ENCODE measurements at regions not wholly inside any gene's neighbourhood (a gene's known extent, or its start where the extent isn't known, plus 50 kb on each side); places are given as distances from the start of the nearest gene placed in this dataset.

DNA sequence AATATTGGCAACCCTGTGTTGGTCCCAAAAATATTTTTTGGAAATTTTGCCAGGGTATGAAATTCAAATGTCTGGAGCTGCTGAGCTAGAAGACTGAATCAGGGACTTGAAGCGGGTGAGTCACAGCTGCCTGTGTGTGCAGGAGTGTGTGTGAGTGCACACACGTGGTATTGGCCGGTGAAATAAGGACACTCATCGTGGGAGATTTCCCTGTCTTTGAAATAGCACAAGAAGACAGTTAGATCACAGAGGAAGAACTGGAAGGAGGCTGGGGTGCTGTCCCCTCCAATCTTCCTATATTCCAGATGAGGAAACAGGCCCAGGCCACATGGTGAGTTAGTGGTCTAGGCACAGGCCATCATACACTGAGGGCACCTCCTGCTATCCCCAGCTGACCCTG, 123.8 kb upstream of the MLN start:
- DNase-seq (ENCODE audit: low spot score), result no peak
- intact Hi-C loops (cut with DNase I), result no loop called here

DNA sequence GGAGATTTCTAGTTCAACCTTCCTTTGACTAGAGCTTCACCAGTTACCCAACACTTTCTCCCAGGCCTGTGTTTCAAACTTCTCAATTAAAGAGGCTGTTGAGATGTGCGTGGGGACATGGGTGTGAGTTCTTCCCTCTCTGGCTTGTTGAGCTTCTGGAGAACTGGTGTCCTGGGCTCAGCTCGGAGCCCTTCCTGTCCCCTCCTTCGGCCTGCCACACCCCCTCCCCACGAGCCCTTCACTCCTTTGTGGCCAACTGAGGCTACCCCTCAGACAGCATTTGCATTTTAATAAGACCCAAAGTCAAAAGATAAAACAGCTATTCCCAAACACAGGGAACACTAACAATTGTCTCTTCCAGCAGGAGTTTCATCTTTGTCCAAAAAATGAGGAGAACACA, 123.3 kb upstream of the MLN start:
- no peak for DNase-seq (ENCODE audit: low spot score)
- intact Hi-C loops (cut with DNase I), result no loop called here

DNA sequence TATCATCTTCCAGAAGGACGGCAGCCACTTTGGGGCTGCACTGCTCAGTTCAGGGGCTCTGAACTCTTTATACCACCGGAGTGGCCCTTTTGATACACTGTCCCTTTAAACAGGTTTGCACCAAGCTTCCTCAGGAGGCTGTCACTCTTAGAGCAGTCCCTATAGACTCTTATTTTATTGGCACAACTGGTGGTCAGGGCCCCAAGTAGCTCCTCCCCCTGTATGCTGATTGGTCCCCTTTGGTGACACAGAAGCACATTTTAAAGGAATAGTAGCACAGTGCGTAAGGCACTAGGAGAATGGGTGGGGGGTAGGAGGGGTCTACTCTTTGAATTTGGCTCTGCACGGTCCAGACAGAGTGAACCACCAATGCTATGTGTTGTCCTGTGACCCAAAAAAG, 122.6 kb upstream of the MLN start:
- no peak for DNase-seq (ENCODE audit: low spot score)
- intact Hi-C loops (cut with DNase I), result no loop called here

DNA sequence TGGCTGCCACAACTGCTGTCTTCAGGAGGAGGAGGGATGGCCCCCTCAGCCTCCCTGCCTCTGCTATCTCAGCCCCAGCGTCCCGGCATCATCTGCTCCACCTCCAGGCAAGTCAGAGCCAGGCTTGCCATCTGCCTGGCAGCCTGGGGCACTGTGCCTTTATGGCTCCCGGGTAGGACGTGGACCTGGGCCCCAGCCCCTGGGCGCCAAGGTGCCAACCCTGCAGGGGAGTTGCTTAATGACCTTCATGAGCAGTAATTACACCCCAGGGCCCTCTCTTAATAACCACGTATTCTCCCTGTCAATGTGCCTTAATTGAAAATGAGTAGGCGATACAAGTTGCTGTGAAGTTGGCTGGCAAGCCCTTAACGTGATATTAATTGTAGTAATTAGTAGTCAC, 122.1 kb upstream of the MLN start:
- peak; percentile 77 for DNase-seq (ENCODE audit: low spot score)
- intact Hi-C loops (cut with DNase I), result no loop called here

DNA sequence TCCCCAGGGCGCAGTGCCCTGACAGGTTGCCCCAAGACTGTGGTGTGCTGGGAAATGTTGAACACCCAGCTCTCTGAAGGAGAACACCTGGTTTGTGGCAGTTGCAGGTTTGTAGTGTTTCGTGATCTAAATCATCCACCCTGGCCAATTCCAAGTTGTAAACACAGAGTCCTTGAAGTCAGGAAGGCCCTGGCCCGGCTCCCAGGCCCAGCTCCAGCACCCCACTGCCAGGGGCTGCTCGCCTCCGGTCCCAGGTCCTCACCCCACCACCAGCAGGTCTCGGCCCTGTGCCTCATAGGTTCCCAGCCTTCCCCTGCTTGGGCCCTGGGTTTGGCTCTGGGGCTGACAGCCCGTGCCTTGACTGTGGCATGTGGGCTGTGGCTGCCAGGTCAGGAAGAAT, 121.4 kb upstream of the MLN start:
- peak; percentile 81 for DNase-seq (ENCODE audit: low spot score)
- intact Hi-C loops (cut with DNase I), result no loop called here

DNA sequence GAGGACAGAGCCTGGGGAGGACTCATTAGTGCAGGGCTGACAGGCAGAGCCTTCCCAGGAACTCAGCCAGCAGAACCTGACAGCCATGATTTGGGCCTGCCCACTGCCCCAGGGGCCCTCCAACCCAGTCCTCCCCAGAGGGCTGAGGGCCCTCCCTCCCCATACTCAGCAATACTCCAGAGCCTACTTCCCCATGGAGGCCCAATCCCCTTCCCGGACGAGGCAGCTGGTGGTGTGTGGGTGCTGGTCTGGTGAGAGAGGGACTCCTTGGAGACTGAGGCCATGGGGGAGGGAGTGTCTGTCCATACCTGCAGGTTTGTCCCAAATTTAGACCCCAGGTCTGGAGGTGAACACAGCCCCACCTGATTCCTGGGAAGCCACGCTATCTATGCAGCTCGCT, 120.9 kb upstream of the MLN start:
- DNase-seq (ENCODE audit: low spot score), result no peak
- intact Hi-C loops (cut with DNase I), result no loop called here

DNA sequence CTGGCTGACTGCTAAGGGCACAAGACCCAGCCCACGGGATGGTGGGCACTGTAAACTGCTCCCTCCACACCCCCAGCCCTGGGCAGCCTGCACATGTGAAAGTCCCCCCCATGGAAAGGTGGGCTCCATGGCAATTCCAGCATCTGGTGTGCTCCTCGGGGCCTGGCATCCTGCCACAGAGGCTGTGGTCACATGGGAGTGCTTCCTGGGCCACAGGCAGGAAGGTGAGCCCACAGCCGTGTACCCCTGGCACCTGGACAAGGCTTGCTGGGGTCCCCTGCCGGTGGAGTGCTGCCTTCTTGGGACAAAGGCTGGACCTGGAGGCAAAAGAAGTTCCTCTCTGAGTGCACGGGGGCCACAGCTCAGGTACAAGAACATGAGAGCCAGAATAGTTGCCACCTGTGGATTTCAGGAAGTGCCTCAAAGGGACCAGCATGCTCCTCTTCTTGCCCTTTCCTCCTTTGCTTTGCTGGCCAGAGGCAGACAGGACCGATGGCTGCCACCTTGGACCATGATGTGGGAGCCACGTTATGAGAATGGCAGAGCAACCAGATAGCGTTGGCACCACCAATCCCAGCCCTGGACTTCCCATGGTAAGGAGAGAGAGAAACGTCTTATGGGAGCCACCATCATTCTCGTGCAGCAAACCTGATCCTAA, 120.2 kb upstream of the MLN start:
- intact Hi-C loops (cut with DNase I), result no loop called here
- peak; percentile 75 for DNase-seq (ENCODE audit: low spot score)

DNA sequence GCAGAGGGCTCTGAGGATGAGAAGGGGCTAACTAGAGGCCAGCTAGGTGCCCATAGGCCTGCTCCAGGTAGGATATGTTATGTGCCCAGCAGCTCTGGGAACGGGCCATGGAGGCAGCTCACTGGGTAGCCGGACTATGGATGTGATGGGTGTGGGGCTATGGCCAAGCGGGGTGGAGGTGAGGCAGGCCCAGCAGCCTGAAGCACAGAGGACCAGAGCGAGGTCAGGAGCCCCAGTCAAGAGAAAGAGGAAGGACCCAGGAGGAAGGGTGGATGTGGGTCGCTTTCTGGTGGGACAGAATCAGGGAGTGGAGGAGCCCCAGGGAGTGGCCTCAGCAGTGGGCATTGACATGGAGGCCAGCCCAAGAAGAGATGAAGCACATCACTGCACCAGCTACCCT, 117.9 kb upstream of the MLN start:
- no peak for DNase-seq (ENCODE audit: low spot score)
- intact Hi-C loops (cut with DNase I), result loop anchor here in 1 of 2 donors (1.0 kb wide), 1 partner anchor 48 kb away; no protein-coding TSS in a partner anchor

DNA sequence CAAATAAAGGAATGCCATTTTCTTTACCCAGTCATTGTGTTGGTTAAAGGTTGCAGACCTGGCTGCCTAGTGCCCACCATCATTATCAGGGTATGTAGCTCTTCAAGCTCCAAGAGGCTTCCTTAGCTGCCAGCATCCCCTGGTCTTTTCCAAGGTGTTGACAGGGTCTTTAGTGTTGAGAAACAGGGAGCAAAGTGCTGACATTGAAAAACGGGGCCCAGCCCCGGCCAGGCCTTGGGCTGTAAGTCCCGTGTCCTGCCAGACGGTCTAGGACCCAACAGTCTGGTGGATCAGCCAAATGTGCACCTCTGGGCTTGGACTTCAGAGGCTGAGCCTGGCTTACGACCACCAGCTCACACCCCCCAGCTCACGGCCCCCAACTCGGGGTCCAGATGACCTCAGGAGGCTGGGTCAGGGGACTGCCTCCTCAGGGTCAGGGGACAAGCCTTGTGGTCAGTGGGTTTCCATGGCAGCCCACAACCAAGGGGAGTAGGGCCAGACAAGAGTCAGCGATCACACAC, 114.4 kb upstream of the MLN start:
- intact Hi-C loops (cut with DNase I), result loop anchor here in 1 of 2 donors (1.0 kb wide), 1 partner anchor 20 kb away; no protein-coding TSS in a partner anchor

DNA sequence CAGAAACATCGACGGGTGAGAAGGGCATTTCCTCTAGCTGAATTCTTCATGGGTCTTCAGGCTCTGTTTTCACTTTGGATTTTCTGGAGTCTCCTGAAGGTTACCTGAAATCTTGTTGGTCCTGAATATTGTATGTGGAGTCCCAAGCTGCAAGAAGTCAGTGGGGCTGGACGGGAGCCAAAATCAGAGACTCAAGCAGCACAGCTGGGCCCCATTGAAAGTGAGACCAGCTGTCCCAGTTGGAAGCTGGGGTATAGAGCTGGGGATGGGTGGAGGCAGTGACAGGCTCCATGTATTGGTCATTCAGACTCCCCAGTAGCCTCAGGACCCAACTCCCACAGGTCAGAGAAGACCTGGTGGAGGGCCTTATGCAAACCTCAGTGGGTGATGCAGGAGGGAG, 111.3 kb upstream of the MLN start:
- no peak for DNase-seq (ENCODE audit: low spot score)
- intact Hi-C loops (cut with DNase I), result no loop called here

More for the DNA sequence above, 114.4 kb upstream of the MLN start:
- no peak for DNase-seq (ENCODE audit: low spot score)

DNA sequence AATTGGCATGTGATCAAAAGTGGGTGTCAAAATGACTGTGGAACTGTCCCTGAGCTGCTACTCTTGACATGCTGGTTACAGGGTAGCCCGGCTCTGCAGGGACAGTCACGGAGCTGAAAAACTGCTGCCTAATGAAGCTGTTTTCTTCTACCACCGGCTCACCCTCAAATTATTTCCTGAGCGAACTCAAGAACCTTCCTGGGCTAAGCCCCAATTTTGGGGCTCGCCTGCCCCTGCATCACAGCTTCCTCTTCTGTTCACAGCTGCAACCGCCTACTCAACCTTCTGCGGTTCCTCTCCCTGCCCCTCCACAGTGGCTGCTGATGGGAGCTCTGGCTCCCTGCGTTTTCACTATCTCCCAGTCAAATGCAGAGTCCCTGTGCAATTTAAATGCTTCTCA, 110.8 kb upstream of the MLN start:
- intact Hi-C loops (cut with DNase I), result no loop called here
- DNase-seq (ENCODE audit: low spot score), result no peak

DNA sequence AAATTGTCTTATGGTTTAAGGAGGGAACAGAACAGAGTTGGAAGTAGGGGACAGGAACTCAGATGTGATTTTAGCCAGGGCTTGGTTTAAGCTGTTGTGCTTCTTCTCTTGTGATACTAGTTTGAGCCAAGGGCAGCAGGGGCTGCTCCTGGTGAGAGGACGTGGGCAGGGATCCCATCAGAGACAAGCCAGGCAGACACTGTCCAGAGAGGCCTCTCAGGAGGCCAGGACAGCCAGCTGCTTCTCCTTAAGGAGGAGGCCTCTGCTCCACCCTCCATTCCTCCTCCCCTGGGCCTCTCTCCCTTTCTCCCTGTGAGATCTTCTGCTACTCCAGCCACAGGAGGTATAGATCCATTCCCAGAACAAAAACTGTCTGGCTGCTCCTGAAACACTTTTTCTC, 108.4 kb upstream of the MLN start:
- intact Hi-C loops (cut with DNase I), result no loop called here
- no peak for DNase-seq (ENCODE audit: low spot score)

DNA sequence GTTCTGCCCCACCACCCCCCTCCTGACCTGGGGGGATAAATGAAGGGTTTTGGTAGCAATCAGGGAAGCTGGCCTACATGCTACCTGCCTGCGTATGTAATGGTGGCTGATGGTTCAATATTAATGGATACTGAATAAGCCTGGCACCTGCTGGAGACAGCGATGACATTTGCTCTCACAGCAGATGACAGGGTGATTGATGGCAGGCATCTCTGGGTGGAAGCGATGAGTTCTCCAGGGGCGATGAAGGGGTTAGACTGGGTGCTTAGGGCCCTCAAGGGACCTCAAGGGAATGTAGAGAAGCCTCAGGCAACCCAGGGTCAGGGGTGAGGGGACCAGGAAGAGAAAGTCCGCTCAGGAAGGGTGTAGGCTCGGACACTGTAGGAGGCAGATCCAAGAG, 107.7 kb upstream of the MLN start:
- DNase-seq (ENCODE audit: low spot score), result no peak
- intact Hi-C loops (cut with DNase I), result no loop called here

DNA sequence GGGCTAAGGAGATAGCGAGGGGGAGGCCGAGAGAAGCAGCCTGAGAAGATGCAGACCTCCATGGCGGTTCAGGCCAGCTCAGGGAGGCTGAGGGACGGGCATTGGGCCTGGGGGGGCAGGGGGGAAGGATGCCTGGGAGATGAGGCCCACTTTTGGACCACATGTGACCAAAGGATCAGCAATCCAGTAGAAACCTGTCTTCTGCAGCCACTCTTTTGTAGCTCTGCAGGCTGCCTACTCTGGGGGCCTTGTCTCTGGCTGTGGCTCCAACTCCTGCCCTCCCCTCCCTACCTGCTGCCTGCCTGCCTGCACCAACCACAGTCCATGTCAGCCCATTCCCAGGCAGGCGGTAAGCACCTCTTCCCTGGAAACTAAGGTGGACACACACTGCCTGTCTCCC, 106.8 kb upstream of the MLN start:
- intact Hi-C loops (cut with DNase I), result no loop called here
- DNase-seq (ENCODE audit: low spot score), result no peak

DNA sequence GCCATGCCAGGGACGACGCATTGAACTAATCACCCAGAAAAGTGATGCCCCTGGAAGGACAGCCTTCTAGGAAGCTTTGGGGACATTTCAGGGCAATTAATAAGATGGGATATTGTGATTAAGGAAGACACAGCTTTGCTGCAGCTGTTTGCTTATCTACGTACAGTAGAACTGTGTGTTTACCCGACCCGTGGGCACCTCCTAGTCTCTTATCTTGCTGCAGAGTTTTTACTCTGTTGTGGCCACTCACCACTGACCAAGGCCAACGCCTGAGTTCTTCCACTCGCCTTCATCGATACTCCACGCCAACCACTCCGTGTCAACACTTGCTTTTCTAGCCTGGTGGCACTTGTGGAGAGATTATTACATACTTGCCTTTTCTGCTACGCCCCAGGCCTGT, 105.9 kb upstream of the MLN start:
- DNase-seq (ENCODE audit: low spot score), result no peak
- intact Hi-C loops (cut with DNase I), result no loop called here

DNA sequence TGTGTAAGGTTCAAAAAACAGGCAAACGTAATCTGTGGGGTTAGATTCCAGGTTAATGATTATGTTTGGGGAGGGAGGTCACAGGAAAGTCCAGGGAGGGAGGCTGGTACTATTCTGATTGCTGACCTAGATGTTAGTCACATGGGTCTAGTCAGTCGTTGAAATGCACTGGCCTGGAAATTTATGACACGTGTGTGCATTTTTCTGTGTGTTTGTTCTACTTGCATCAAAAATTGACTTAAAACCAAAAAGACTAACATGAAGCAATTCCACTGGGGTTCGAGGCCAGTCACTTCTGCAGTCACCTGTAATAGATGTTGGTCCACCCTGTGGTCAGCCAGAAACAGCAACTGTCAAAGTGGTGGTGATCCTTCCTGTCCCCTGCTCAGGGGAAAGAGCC, 104.2 kb upstream of the MLN start:
- intact Hi-C loops (cut with DNase I), result no loop called here
- no peak for DNase-seq (ENCODE audit: low spot score)

DNA sequence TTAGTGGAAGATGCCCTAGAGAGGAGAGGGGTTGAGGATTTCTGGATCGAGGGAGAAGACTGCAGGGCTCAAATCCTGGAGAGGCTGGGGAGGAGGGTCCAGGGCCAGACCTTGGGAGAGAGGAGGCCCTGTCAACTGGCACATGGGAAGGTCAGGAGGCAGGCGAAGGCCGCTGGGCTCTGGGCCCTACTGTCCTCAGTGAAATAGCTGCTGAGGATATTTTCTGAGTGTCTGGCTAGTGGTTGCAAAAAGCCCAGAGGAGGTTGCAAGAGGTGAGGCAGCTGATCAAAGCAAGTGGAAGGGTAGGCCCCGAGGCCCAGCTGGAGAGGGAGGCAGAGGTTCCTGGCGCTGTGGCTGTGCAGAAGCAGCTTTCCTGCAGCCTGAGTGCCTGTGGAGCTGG, 103.4 kb upstream of the MLN start:
- DNase-seq (ENCODE audit: low spot score), result no peak
- intact Hi-C loops (cut with DNase I), result no loop called here

DNA sequence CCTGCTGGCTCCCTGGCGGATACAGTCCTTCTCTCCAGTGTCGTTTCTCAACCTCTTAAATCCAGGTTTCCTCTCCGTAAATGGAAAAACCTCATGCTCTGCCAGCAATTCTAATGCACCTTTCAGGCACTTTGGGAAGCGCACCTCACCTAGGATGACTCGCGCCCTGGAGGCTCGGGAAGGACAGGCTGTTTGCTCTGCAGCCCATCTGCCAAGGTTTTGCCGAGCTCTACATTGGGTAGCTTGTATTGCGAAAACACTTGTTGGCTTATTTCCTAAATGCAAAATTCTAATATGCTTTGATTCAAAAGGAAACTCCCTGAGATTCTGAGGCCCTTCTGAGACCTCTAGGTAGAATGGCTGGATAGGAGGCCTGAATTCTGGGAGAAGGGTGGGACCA, 102.6 kb upstream of the MLN start:
- no peak for DNase-seq (ENCODE audit: low spot score)

DNA sequence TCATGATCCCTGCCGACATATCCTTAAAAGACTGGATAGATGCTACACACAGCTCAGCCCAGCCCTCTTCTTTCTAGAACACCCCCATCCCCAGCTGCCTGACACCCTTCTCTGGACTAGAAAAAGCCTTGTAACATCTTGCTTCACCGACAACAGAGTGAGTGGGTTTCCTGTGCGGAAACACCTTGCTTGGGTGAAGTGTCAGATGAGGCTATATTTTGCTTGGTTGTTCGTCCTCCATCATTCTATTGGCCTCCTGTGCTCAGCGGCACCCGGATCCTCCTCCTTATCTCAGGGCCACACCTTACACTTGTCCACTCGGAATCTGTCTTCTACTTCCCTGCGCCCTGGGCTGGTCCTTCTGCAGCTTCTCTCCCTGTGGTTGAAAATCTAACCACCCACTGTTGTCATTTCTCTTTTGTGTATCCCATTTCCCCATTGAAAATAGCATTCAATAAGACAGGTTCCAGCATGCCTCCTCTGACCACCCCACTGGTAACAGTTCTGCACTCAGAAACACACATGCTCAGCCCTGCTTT, 101.3 kb upstream of the MLN start:
- intact Hi-C loops (cut with DNase I), result no loop called here
- DNase-seq (ENCODE audit: low spot score), result no peak

More for the DNA sequence above, 102.6 kb upstream of the MLN start:
- intact Hi-C loops (cut with DNase I), result no loop called here

DNA sequence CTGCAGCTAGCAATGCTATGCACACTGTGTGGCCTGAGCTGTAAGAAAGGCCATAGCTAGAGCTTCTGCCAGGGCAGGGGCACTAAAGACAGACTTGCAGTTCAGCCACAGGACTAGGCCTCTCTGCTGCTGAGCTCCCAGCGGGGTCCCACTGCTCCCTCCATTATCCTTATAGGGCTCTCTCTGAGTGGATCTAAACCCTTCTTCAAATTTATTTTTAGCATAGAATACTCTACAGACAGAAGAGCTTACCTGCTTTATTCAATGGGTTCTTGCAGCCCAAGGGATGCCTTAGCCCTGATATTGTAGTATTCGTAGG, 100.9 kb upstream of the MLN start:
- intact Hi-C loops (cut with DNase I), result no loop called here
- no peak for DNase-seq (ENCODE audit: low spot score)

DNA sequence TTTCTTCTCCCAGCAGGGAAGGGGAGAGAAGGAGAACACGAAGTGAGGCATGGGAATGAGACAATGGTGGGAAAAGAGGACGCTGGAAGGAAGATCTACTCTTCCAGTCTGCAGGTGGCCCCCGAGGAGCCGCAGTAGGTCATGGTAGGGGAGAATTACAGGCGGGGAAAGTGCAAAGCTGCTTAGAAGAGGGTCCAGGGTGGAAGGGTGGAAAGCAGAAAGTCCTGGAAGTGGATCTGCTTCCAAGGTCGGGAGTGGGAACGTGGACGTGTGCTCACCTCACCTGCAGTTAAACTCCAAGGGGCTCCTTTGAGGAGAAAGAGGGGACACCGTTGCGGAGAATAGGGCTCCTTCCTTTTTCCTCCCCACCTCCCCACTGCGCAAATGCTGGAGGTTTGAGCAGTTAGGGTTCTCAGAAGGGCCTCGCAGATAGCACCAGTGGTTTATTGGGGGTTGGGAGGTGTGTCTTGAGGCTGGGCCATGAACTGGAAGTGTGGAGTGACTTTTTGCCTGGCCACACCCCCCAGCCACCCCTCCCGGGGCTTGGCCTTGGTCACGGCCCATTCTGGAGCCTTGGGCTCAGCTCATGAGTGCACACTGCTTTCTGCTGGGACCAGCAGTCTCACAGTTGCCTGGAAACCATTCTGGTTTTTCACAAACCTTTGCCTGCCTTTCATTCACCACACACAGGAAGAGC, 100.4 kb upstream of the MLN start:
- intact Hi-C loops (cut with DNase I), result no loop called here
- DNase-seq (ENCODE audit: low spot score), result no peak

Measured in posterior vena cava (tissue), 2 donors.